Fibroblast of lung (primary cell): ENCODE measurements at regions not wholly inside any gene's neighbourhood (a gene's known extent, or its start where the extent isn't known, plus 50 kb on each side); places are given as distances from the start of the nearest gene placed in this dataset.

Source experiments
- DNase-seq, 2 donors: peaks; one replicate each; pipeline versions ENCODE4 v3.0.0 to v3.0.0-alpha.2; 2010; ENCODE audit warnings: low read depth in 2 of 2
- H2AFZ ChIP-seq: 2 replicates; pipeline ENCODE4 v1.5.1; 2012; ENCODE audit warnings: low read length, control low read depth, inconsistent platforms
- H3K27ac ChIP-seq: 2 replicates; pipeline ENCODE4 v1.5.1; 2011; ENCODE audit warnings: low read length, control low read depth; ENCODE audit not compliant: insufficient read depth
- H3K27me3 ChIP-seq: 2 replicates; pipeline ENCODE4 v1.5.1; 2011; ENCODE audit warnings: mild to moderate bottlenecking, low read length; ENCODE audit not compliant: control insufficient read depth, insufficient read depth
- H3K36me3 ChIP-seq: 2 replicates; pipeline ENCODE4 v1.5.1; 2011; ENCODE audit warnings: low read length; ENCODE audit not compliant: control insufficient read depth, insufficient read depth
- H3K4me1 ChIP-seq: 2 replicates; pipeline ENCODE4 v1.5.1; 2011; ENCODE audit warnings: low read length; ENCODE audit not compliant: control insufficient read depth, insufficient read depth; ENCODE audit errors: extremely low read depth
- H3K4me2 ChIP-seq: 2 replicates; pipeline ENCODE4 v1.5.1; 2011; ENCODE audit warnings: low read length, control low read depth; ENCODE audit not compliant: insufficient read depth; ENCODE audit errors: extremely low read depth
- H3K4me3 ChIP-seq, 4 experiments: fragments of 200-600 bp in 1 of 4; sonication (generic) in 1 of 4; replicated peaks in 1 of 4; 2 replicates each; pipeline ENCODE4 v1.5.1; 2011 to 2016; ENCODE audit warnings: low read length in 4 of 4, low read depth in 3 of 4, mild to moderate bottlenecking in 3 of 4, control low read depth in 2 of 4, inconsistent platforms in 1 of 4, mixed read lengths in 1 of 4; ENCODE audit not compliant: insufficient read depth in 1 of 4; ENCODE audit errors: control extremely low read depth in 1 of 4
- H3K79me2 ChIP-seq: 2 replicates; pipeline ENCODE4 v1.5.1; 2012; ENCODE audit warnings: mild to moderate bottlenecking, low read length, inconsistent platforms; ENCODE audit not compliant: control insufficient read depth, insufficient read depth
- H3K9ac ChIP-seq: 2 replicates; pipeline ENCODE4 v1.5.1; 2011; ENCODE audit warnings: mild to moderate bottlenecking, low read length, control low read depth; ENCODE audit not compliant: insufficient read depth
- H3K9me3 ChIP-seq: 2 replicates; pipeline ENCODE4 v1.5.1; 2012; ENCODE audit warnings: low read depth, low read length; ENCODE audit not compliant: control insufficient read depth, insufficient read depth
- H4K20me1 ChIP-seq: 2 replicates; pipeline ENCODE4 v1.5.1; 2011; ENCODE audit warnings: low read length; ENCODE audit not compliant: control insufficient read depth, insufficient read depth; ENCODE audit errors: extremely low read depth
- CTCF ChIP-seq, 2 donors: IDR thresholded peaks in 1 of 2; conservative IDR thresholded peaks in 1 of 2; 1 replicate in 1 of 2; 2 replicates in 1 of 2; pipeline ENCODE4 v1.5.1; 2011 to 2012; ENCODE audit warnings: low read length in 2 of 2, control low read depth in 1 of 2, inconsistent platforms in 1 of 2, low read depth in 1 of 2, mild to moderate bottlenecking in 1 of 2
- EZH2 ChIP-seq: IDR thresholded peaks from 2 replicates; pipeline ENCODE4 v1.5.1; 2012; ENCODE audit warnings: low read length, control low read depth, mild to moderate bottlenecking; ENCODE audit errors: missing control alignments

DNA sequence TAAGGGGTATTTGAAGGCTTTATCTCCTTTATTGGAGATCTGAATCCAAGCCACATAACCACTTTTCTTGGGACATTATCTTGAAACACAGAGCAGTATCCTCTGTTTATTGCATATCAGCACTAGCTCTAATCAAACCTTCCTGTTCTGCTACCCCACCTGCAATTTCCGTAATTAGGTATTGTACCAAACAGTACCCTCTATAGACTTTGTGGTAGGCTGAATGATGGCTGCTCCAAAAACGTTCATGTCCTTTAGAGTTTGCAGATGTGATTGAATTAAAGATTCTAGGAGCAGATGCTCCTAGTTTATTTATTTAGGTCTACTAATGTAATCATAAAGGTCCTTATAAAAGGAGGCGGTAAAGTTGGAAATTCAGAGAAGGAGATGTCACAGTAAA is 573.0 kb upstream of the ATXN7L3B start:
- H3K4me2 ChIP-seq, result no peak overlapping the region
- TF ChIP-seq CTCF (conservative IDR thresholded peaks at IDR 0.05 in 1 of 2, IDR thresholded peaks at IDR 0.05 in 1 of 2; ENCODE audit: low read depth in 1 of 2, low read length in 2 of 2) (no peak), EZH2 (no peak)

DNA sequence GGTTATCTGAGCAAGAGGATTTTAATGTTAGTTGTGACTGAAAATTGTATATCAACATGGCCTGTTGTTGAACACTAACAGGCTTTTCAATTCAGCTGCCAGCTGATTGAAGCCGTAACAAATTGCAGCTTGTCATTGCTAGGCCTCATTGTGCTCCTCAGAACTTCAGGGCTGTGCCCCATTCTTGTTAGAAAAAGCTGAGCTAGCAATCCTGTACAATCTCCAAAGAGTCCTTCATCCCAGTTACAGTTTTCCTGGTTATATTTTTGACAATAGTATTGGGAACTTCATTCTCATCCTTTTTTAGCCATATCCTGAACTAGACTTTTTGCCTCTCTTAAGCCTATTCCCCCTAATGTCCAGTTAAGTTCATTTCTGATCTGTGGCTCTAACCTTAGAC is 564.1 kb upstream of the ATXN7L3B start:
- Histone ChIP-seq H3K9me3 (no peaks in the 10 kb centered on the region), H3K9ac (no peak overlapping the region), H3K27ac (no peak overlapping the region), H3K36me3 (no peaks in the 10 kb centered on the region), H3K27me3 (no peaks in the 10 kb centered on the region), H2AFZ (no peak overlapping the region), H4K20me1 (no peaks in the 10 kb centered on the region), H3K4me3 (no peak overlapping the region), H3K4me1 (no peaks in the 10 kb centered on the region), H3K4me2 (no peak overlapping the region), H3K79me2 (no peaks in the 10 kb centered on the region)
- DNase-seq, result no peak
- TF ChIP-seq EZH2 (no peak), CTCF (conservative IDR thresholded peaks at IDR 0.05 in 1 of 2, IDR thresholded peaks at IDR 0.05 in 1 of 2; ENCODE audit: low read depth in 1 of 2, low read length in 2 of 2) (no peak)

More for the DNA sequence above, 573.0 kb upstream of the ATXN7L3B start:
- Histone ChIP-seq H3K36me3 (no peaks in the 10 kb centered on the region), H3K27me3 (no peaks in the 10 kb centered on the region), H3K9me3 (no peaks in the 10 kb centered on the region), H4K20me1 (no peaks in the 10 kb centered on the region), H3K9ac (no peak overlapping the region), H3K4me3 (no peak overlapping the region), H3K4me1 (no peaks in the 10 kb centered on the region), H3K27ac (no peak overlapping the region), H3K79me2 (no peaks in the 10 kb centered on the region), H2AFZ (no peak overlapping the region)
- DNase-seq, result no peak

DNA sequence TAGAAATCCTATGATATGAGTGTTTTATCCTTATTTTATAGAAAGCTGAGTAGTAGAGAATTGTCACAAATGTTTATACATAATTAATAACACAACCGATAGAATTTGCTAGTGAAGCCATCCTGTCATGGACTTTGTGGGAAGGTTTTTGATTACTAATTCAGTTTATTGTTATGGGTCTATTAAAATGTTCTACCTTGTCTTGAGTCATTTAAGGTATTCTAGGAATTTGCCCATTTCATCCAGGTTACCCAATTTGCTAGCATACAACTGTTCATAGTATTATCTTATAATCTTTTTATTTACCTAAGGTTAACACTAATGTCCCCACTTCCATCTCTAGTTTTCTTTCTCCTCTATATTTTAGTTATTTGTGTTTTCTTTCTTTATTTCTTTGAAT is 553.1 kb upstream of the ATXN7L3B start:
- no peak overlapping the region for H3K4me2 ChIP-seq
- no peaks in the 10 kb centered on the region for H3K27me3 ChIP-seq
- H3K4me1 ChIP-seq, result no peaks in the 10 kb centered on the region
- H4K20me1 ChIP-seq, result no peaks in the 10 kb centered on the region
- DNase-seq, result no peak
- no peak overlapping the region for H3K4me3 ChIP-seq
- no peaks in the 10 kb centered on the region for H3K9me3 ChIP-seq
- no peak overlapping the region for H3K9ac ChIP-seq
- TF ChIP-seq EZH2 (no peak), CTCF (conservative IDR thresholded peaks at IDR 0.05 in 1 of 2, IDR thresholded peaks at IDR 0.05 in 1 of 2; ENCODE audit: low read depth in 1 of 2, low read length in 2 of 2) (no peak)
- H2AFZ ChIP-seq, result no peak overlapping the region
- no peak overlapping the region for H3K27ac ChIP-seq
- H3K36me3 ChIP-seq, result no peaks in the 10 kb centered on the region
- H3K79me2 ChIP-seq, result no peaks in the 10 kb centered on the region
